Bronchial epithelial cell (primary cell): ENCODE measurements at regions not wholly inside any gene's neighbourhood (a gene's known extent, or its start where the extent isn't known, plus 50 kb on each side); places are given as distances from the start of the nearest gene placed in this dataset.

ENCODE experiments used
- DNase-seq: peaks from one replicate; pipeline ENCODE4 v3.0.0-alpha.2; 2010; ENCODE audit warnings: low read depth
- FAIRE-seq: peaks from 2 replicates; lab custom pipeline; 2011; peaks lifted over from hg19 to GRCh38; lab: Jason Lieb, UNC
- H3K27me3 ChIP-seq: 2 replicates; pipeline ENCODE4 v1.5.1; 2011; ENCODE audit warnings: low read length; ENCODE audit not compliant: control insufficient read depth, insufficient read depth
- H3K36me3 ChIP-seq: 2 replicates; pipeline ENCODE4 v1.5.1; 2011; ENCODE audit warnings: low read length; ENCODE audit not compliant: control insufficient read depth, insufficient read depth
- H3K4me3 ChIP-seq: 2 replicates; pipeline ENCODE4 v1.5.1; 2011; ENCODE audit warnings: mild to moderate bottlenecking, low read depth, low read length, control low read depth
- CTCF ChIP-seq: IDR thresholded peaks from 2 replicates; pipeline ENCODE4 v1.5.1; 2011; ENCODE audit warnings: mild to moderate bottlenecking, moderate library complexity, low read length, control low read depth, inconsistent platforms; ENCODE audit not compliant: insufficient read depth, severe bottlenecking

GRCh38 chr3:71919572-71919971 is 134.6 kb upstream of the PROK2 start:
- TF ChIP-seq CTCF, result no peak
- no peak for FAIRE-seq
- Histone ChIP-seq H3K36me3 (no peaks in the 10 kb centered on the region), H3K4me3 (no peak overlapping the region), H3K27me3 (peaks cover 1% of the 10 kb centered on the region)
- DNase-seq, result no peak

GRCh38 chr3:71917545-71917944 is 132.6 kb upstream of the PROK2 start:
- H3K27me3 ChIP-seq, result peaks cover 1% of the 10 kb centered on the region
- DNase-seq, result no peak
- no peak for FAIRE-seq
- H3K36me3 ChIP-seq, result no peaks in the 10 kb centered on the region
- H3K4me3 ChIP-seq, result no peak overlapping the region
- no peak for TF ChIP-seq CTCF

- Histone ChIP-seq H3K4me3 (no peak overlapping the region), H3K36me3 (no peaks in the 10 kb centered on the region), H3K27me3 (peaks cover 1% of the 10 kb centered on the region)
- no peak for TF ChIP-seq CTCF
- no peak for FAIRE-seq
- peak; percentile 7 for DNase-seq
Observed at GRCh38 chr3:71916747-71917369, 131.9 kb upstream of the PROK2 start.

GRCh38 chr3:71912839-71913495 is 128.0 kb upstream of the PROK2 start:
- DNase-seq (no peak), FAIRE-seq (no peak)
- no peaks in the 10 kb centered on the region for H3K36me3 ChIP-seq
- TF ChIP-seq CTCF, result no peak
- H3K27me3 ChIP-seq, result no peaks in the 10 kb centered on the region
- no peak overlapping the region for H3K4me3 ChIP-seq

- TF ChIP-seq CTCF, result no peak
- FAIRE-seq (no peak), DNase-seq (no peak)
- Histone ChIP-seq H3K4me3 (no peak overlapping the region), H3K36me3 (no peaks in the 10 kb centered on the region), H3K27me3 (no peaks in the 10 kb centered on the region)
Observed at GRCh38 chr3:71910108-71910507, 125.2 kb upstream of the PROK2 start.
